Inflammatory macrophage (primary cell): ENCODE measurements at regions not wholly inside any gene's neighbourhood (a gene's known extent, or its start where the extent isn't known, plus 50 kb on each side); places are given as distances from the start of the nearest gene placed in this dataset.

Source experiments
- DNase-seq, 2 donors: peaks; one replicate each; pipeline ENCODE4 v3.0.0-alpha.2; 2020 to 2022

DNA sequence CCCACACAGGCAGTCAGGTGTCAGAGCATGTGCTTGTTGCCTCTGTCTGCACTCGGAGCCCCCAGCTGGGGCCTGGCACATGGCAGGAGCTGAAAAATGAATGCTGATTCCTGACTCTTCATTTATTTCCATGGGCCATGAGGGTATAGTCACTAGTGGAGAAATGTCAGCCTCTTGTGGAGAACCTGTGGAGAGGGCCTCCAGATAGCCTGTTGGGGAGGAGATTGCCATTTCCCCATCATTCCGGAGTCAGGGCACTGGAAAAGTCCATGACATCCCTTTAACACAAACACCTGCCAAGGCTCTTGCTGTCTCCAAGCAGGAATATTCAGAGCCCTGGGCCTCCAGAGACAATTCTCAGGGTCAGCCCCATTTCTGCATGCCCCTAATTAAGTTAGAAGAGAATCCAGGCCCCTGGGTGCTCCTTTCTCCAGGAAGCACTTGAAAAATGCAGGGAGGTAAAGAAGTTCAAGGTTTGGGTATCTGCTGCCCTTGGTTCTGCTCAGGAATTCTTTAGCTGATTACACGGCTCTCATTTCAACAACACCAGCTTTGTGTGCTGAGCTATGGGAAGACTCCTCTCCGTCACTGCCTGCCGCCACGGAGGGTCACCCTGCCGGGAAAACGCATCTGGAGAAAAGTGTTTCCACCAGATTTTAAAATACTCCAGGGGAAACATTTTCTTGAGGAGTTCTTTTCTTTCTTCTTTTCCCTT, 311.3 kb downstream of the MYCN start:
- DNase-seq = no peak

DNA sequence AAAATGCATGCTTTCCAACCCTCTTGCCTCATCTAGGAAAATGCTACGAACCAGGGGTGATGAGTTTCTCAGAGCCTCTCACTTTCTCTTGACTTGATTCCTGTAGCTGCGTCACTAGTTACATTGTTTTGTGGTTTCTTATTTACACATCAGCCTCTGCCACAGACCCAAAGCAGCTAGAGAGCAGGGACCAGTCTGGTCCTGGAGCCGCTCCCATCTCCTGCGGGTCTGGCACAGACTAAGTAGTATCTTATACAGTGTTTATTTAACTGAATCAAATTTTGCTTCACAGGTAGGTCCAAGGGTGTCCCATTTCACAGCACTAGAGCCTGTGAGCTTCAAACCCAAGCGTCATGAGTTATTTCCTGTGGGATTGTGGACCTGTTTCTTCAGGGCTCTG, 310.5 kb downstream of the MYCN start:
- DNase-seq = no peak

DNA sequence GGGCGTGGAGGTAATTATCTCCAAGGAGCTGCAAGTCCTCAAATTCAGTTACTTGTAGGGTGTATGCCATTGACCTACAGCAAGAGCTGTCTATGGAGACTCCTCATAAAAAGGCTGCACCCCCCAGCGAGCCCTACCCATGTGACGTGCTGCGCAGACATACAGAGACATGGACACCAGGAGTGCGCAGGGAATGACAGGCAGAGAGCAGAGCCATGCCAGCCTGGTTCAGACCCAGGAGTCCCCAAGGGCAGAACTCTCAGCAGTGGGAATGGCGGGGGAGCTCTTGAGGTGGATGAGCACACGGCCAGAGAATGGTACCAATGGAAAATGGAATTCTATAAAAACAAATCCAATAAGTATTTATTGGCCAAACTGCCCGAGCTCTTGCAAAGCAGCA, 310.1 kb downstream of the MYCN start:
- DNase-seq = no peak

DNA sequence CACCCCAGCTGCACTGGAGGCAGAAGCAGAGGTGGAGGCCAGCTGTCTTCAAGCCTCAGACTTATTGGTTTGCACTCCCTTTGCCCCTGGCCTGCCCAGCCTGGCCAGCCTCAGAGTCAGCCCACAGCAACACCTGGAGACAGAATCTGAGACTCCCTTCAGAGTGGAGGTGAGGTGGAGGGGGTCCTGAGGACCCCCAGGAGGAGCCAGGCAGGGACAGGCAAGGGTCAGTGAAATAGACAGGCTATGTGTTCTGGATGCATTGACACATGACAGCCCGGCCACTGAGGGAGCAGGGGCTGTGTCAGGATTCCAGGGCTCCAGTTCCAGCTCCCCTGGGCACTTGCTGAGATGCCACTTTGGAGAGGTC, 309.7 kb downstream of the MYCN start:
- no peak for DNase-seq

DNA sequence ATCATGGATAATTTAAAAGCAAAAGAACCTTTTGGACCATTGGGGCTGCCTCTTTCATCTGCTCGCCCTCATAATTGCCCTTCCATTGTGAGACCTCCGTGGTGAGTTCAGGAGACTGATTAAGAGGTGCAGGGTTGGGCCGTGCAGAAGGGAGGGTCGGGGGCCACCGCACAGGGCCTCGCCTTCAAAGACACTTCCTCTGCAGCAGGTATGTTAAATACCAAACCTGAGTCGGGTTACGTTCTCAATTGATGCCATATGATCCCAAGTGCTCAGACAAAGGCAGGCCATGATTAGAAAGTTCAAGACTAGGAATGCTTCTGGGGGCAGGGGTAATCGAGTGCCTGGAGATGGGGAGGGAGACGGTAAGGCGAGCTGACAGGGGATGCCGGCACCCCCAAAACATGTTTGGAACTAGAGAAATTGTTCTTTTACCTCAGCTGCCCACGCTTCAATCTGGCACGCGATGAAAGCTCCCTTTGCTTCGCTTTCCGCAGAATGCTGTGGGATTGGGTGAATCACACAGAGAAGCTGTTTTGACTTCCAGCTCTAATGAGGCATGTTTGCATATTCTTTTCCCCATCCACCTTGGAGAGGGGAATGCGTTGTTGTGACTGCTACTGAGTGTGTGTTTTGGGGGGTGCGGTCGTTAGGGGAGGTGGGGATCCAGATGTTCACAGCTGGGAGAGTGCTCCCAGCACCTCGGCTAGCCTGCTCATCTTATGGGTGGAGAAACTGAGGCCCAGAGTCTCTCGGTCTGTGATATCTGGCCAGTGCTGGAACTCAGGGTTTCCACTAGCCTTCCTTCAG, 309.1 kb downstream of the MYCN start:
- no peak for DNase-seq

DNA sequence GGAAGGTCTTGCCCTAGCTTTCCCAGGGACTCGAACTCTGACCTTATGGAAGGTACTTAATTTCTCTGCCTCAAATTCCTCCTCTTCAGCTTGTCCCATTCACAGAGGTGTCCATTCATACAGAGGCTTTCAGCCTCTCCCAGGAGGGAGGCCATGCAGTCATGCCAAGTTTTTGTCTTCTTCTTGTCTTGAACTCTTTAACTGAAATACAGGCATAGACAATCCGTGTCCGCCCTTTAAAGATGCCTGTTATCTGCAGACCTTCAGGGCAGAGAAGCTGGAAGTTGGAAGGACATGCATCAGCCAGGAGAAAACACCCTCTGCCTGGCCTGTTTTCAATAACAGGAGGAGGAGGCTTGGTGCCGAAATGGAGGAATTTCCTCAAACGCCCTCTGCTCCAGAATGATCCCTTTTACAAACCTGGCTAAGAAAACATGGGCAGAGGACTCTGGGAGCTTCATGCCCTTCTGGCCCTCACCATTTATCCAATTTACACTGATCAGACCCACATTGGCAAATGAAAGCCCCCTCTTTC, 308.3 kb downstream of the MYCN start:
- DNase-seq = no peak

DNA sequence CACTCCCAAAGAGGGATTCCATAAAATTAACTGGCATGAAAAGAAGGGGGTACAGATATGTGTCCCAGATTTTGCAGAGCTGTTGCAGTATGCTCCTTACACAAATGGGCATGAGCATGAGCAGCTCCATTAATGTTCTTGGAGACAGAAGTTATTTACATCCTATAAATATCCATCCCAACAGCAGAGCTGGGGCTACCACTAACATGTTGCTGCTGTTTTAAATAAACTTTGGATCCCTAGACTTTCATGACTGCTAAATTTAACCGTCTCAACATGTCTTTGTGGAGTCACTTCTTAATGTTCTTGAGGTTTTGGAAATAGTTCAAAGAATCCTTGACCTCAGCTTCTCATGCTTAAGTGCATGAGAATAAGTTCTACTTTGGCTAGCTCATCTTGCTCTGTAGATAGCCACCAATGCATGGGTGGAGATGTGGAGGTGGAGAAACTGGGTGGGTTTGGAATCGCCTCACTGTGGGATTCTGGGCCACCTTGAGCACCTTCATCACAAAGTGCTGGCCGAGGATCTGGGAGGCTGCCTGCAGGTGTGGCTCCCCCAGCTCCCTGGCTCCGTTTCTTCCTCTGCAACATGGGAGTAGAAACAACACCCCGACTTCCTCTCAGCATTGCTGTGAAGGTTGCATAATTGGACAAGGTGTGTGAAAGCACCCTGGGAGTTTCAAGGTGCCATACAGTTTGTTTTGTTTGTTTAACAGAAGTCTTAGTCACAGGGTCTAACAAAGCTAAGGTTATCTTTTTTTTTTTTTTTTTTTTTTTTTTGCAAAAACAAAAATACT, 307.2 kb downstream of the MYCN start:
- no peak for DNase-seq

DNA sequence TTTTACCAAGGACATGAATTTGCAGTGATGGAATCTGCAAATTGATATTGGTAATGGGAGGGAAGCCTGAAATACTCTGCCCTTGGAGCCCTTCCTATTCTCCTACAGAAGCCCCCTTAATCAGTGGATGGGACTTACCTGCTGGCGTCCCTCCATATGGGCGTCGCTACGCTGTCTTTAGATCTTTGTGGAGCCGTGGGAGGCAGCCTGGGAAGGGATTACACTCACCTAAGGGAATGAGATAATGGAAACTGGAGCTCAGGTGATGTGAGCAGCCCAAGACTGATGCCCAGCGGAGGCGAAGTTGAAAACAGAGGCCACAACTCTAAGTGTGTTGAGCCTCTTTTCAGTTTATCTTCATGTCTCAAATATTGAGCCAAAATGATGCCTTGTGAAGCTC, 306.6 kb downstream of the MYCN start:
- no peak for DNase-seq

DNA sequence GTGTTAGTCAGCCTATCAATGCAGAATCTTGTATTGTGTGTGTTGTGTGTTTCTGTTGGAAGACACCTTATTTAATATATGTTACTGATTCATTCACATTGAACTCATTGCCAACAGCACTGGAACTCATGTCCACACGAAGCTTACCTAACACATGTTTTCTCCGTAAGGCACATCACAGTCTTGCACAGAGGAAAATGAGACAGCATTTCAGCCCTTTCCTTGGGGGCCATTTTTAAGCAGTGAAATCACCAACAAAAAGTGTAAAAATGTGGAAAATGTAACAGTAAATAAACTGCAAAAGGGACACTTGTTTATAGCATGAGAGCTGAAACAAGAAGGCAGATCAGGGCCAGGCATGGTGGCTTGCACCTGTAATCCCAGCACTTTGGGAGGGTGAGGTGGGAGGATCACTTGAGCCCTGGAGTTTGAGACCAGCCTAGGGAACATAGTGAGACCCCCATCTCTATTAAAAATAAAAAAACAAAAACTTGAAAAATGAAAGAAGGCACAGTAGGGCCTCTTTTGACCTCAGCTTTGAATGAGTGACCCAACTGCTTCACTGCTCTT, 306.0 kb downstream of the MYCN start:
- DNase-seq = no peak

DNA sequence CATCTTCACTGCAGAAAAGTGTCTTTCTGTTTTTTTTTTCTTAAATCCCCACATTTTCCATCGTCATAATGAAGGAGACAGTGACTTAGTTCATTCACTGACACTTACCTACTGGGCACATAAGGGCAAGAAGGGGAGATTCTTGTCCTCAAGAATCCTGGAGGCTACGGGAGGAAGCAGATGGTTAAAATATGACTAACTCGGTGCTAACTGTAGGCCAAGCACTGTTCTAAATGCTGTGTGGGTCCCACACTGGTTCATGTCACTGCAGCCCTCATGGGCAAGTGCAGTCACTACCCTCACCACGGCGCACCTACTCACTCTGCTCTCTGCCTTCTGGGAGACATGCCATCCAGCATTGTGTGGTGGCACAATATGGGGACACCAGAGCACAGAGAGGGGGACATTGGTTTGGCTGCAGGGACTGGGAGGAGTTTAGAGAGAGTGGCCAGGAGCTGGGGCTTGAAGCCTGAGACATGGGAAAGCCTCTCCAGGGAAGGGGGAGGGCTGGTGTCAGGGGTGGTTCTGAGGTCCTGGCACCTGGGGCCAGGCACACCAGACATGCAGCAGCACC, 305.2 kb downstream of the MYCN start:
- DNase-seq = no peak

DNA sequence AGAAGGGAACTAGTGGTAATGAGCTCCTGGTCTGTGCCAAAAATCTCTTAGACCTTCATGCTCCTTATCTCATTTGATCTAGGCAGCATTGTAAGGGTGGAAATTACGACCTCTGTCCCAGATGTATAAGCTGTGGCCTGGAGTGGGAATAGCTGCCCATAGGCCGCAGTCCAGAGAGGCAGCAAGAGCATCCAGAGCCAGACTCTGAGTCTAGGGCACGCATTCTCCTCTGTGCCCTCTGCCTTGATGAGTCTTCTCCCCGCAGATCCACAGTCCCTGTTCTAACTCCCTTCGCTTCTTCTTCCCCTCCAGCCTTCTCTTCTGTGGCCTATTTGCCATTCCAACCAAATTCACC, 304.6 kb downstream of the MYCN start:
- DNase-seq = no peak

DNA sequence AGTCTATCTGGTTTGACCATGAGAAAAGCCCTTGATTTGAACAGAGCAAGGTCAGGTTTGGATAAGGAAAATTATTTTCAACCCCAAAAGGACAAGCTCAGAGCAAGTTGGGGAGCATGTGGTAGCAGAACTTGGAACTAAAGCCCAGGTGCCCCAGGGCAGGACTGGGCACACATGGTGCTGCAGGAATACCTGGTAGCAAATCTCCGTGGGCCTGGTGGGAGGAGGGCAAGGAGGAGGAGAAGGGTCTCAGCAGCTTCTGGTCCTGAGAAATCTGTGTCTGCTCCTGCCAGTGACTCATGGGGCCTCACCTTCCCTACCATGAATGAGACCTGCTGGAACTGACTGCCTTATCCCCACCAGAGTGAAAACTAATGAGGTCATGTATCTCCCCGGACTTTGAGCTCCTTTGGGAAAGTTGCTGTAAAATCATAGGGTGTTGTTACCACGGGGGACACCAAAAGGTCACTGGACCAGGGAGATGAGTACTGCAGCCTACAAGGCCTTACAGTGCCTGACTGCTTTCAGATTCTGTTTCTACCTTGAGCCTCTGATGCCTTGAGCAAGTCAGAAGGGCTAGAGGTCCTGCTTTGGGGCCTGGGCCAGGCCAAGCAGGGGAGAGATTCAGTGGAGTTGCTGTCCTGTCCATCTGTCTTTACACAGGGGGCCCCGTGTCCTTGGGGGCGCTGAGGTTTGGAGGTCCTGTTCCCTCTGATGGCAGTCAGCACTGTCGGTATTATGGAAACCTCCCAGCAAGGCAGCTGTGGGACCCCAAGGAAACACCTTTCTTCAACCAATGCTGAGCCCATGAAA, 304.0 kb downstream of the MYCN start:
- DNase-seq = no peak

DNA sequence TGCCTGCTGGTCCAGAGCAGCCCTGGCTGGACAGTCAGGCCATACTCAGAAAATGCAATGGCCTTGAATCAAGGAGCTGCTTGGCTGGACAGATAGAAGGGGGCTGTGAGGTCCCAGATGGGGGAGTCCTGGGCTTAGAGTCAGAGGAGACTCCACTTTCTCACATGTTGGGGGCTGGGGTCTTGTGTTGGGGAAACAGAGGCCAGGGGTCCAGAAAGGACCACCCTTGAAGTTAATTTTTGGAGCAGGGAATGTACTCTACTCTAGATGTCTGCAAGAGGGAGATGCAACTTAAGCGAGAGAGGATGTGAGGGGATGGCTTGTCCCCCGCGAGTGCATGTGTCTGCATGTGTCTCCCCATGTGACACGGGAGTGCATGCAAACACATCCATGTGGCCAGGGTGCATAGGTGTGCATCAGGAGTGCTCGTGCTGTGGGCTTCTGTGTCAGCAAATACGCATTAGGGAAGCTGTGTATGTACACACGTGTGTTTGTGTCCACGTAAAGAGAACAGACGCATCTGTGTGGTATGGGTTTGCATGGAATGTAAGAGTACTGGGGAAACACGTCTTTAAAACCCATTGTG, 303.2 kb downstream of the MYCN start:
- no peak for DNase-seq

DNA sequence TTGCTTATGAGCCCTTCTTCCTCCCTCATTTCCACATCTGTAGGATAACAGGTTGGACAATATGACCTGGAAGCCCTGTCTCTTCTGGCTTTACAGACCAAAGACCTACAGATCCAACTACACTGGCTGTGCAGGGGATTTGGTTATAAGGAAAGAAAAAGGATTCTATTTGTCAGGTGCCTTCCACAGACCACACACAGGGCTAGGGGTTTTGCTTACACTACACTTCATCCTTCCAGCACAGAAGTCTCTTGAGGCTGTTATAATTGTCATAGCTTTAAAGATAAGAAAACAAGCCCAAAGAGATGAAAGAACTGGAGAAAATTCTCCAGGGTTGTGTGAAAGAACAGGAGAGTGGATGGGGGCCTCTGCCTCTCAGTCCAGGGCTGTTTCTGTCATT, 302.6 kb downstream of the MYCN start:
- no peak for DNase-seq

DNA sequence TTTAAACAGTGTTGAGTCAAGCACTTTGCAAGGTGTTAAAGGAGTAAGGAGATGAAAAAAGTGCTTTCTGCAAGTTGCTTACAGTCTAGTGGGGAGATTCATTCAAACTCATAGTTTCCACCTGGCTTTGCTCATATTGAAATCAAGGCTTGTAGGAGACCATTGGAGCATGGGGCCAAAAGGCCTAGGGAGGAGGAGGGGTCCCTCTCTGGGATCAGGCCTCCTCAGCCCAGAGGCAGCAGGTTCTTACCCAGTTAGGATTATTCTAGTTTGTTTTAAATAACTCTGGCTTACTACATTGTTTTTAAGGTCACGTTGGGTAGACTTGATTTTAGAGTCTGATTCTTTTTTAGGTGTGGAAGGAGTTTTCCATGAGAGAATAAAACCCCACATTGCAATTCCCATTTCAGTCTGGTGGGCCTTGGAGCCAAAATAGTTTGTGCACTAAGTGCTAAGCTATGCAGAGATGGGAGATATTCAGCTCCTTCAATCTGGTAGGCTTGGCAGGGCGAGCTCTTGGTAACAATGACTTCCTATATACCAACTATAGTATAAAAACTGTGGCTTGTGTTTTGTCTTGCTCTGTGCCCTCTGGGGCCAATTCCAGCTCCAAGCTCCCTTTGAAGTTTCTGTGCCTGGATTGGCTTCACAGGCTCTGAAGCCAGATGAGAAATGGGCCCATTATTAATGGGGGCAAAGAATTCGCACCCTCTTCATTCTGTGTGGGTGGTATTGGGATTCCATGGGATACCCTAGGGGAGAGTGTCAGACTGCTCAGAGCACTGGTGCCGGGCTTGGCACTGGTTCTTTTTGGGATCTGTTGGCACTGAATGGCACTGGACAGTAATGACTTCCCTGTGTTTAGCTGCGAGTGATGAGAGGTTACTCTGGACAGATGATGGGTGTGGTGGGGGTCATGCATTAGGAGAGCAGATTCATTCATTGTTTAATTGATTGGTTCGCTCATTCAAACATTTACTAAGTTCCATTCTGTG, 301.1 kb downstream of the MYCN start:
- DNase-seq = no peak

DNA sequence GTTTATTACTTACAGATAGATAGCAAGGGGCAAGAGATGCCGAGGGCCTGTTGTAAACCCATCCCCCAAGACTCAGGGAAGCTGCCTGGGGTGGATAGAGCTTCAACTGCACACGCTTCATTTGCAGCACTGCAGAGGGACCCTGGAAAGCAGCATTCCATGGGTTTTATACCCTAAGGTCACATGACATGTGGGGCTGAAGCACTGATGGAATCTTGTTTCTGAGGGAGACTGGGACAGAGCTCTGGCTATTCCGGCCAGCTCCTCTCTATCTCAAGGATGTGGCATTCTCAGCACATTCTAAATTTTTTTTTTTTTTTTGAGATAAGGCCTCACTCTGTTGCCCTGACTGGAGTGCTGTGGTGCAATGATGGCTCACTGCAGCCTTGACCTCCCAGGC, 300.1 kb downstream of the MYCN start:
- DNase-seq = no peak

DNA sequence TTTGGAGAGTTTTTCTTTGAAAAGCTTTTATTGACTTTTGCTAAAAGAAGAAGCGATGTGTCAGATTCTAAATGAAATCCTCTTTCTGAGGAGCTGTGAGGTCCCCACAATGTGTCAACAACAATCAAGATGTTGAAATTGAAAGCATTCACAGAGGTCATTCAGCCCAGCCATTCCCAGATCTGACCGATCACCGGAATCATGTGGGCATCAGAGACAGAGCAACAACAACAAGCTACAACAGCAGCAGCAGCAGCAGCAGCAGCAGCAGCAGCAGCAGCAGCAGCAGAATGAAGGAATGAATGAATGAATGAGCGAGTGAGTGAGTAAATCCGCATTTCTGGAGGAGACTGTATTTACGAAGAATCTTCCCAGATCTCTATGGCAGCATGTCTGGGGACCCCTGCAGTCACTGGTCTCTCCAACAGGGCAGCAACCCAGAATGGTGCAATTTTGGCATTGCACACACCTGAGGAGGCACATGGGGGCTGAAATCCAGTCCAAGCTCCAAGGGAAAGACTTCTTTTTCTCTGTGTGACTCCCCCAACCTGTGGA, 299.0 kb downstream of the MYCN start:
- no peak for DNase-seq

DNA sequence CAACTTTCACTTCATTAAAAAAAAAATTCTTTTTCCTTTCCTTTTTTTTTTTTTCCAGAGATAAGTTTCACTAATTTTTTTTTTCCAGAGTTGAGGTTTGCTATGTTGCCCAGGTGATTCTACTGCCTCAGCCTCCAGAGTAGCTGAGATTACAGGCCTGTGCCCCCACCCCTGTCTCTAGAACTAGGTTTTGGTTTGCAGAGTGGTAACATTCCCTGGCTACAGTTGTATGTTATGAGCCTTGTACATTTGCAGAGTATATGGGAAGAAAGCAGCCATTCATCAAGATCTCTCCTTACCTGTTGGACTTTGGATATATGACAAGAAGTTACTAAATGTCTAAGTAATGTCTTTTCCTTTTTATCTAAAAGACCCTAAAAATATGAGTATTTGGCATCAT, 298.4 kb downstream of the MYCN start:
- no peak for DNase-seq

DNA sequence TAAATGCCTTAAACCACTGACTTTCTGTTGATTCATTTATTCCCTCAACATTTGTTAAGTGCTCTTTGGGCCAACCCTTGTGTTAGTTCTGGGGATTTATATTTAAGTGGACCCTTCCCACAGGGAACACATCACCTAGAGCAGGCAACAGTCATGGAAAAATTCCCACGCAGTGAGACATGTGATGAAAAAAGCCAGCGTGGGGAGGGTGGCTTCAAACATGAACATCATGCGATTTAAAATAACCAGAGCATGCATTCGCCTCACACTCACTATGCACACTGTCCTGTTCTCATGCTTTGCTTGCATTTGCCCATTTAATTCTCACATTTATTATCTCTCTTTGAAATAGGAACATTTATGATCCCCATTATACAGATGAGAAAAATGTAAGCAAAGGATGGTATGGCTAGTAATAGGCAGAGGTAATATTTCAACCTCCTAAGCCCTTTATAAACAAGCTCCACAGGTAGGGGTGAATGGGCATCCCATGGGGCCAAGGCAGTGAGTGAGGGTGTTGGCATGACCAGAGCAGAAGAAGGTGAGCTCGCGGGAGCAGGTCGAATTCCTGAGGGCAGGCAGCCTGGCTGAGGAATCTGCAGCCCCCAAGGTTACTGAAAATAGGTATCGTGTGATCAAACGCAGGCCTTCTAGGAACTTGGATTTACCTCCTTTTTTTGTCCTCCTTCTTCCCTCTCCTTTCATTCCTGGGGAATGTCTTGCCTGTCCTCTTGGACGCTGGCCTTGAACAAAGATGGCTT, 297.8 kb downstream of the MYCN start:
- no peak for DNase-seq
